Testis (tissue), 2 donors: ENCODE measurements at regions not wholly inside any gene's neighbourhood (a gene's known extent, or its start where the extent isn't known, plus 50 kb on each side); places are given as distances from the start of the nearest gene placed in this dataset.

Experiments used
- DNase-seq: peaks from one replicate; pipeline ENCODE4 v3.0.0-alpha.2; 2019
- H3K27ac ChIP-seq, 2 donors: fragments of 200-600 bp; sonication (generic); one replicate each; pipeline ENCODE4 v1.5.1; 2019
- H3K27me3 ChIP-seq: fragments of 200-600 bp; sonication (generic); one replicate; pipeline ENCODE4 v1.5.1; 2019
- H3K36me3 ChIP-seq: fragments of 200-600 bp; sonication (generic); one replicate; pipeline ENCODE4 v1.5.1; 2017; ENCODE audit warnings: low read depth; ENCODE audit errors: missing control alignments
- H3K4me1 ChIP-seq: fragments of 200-600 bp; sonication (generic); one replicate; pipeline ENCODE4 v1.5.1; 2019
- H3K4me3 ChIP-seq, 2 donors: fragments of 200-600 bp; sonication (generic); one replicate each; pipeline ENCODE4 v1.5.1; 2017 to 2019
- H3K9me3 ChIP-seq: fragments of 200-600 bp; sonication (generic); one replicate; pipeline ENCODE4 v1.5.1; 2017
- CTCF ChIP-seq, 3 experiments: fragments of 450-650 bp in 2 of 3; fragments of 200-600 bp in 1 of 3; sonication (generic) in 1 of 3; IDR thresholded peaks; one replicate each; pipeline ENCODE4 v1.5.1; 2016 to 2019; ENCODE audit warnings: antibody characterized with exemption in 3 of 3, mild to moderate bottlenecking in 2 of 3, moderate library complexity in 1 of 3
- POLR2A ChIP-seq: fragments of 450-650 bp; IDR thresholded peaks from one replicate; pipeline ENCODE4 v1.6.1; 2017; ENCODE audit warnings: antibody characterized with exemption, mild to moderate bottlenecking, moderate library complexity
- WGBS, 2 donors: methylation state at CpG; one replicate each; pipeline ENCODE4 v1.1.5; 2018; 5-methylcytosine and 5-hydroxymethylcytosine counted together
- intact Hi-C: fragments of 100-400 bp; cut with DNase I; formaldehyde crosslinking; loops from one replicate; pipeline ENCODE4 v1.15.1; 2023; ENCODE audit warnings: low total_unique reads

- intact Hi-C loops: no loop called here
- H3K9me3 ChIP-seq: no peaks in the 10 kb centered on the region
- no peak overlapping the region for H3K27ac ChIP-seq
- H3K4me3 ChIP-seq: no peak overlapping the region
- DNase-seq: no peak
- no peaks in the 10 kb centered on the region for H3K27me3 ChIP-seq
- TF ChIP-seq POLR2A (no peak), CTCF (IDR thresholded peaks at IDR 0.05) (no peak)
- WGBS, 2 donors: 83 to 91% methylated on average over 6 of the region's 6 CpGs
- no peaks in the 10 kb centered on the region for H3K4me1 ChIP-seq
- H3K36me3 ChIP-seq: no peaks in the 10 kb centered on the region
Observed at GRCh38 chr5:159412284-159413046, 82.2 kb upstream of the IL12B start.

GRCh38 chr5:159414021-159414420 lies 83.7 kb upstream of the IL12B start:
- intact Hi-C loops: no loop called here
- no peak for DNase-seq
- Histone ChIP-seq H3K36me3 (no peaks in the 10 kb centered on the region), H3K4me3 (no peak overlapping the region), H3K27me3 (no peaks in the 10 kb centered on the region), H3K27ac (no peak overlapping the region), H3K4me1 (no peaks in the 10 kb centered on the region), H3K9me3 (no peaks in the 10 kb centered on the region)
- TF ChIP-seq POLR2A: no peak
- no peak for TF ChIP-seq CTCF (IDR thresholded peaks at IDR 0.05)
- WGBS, 2 donors: 73 to 79% methylated on average over 2 of the region's 2 CpGs

GRCh38 chr5:159415301-159415937 lies 85.1 kb upstream of the IL12B start:
- WGBS, 2 donors: 16 to 26% methylated on average over 11 of the region's 11 CpGs
- Histone ChIP-seq H3K27me3 (no peaks in the 10 kb centered on the region), H3K27ac (no peak overlapping the region), H3K4me3 (no peak overlapping the region), H3K36me3 (no peaks in the 10 kb centered on the region), H3K9me3 (no peaks in the 10 kb centered on the region), H3K4me1 (no peaks in the 10 kb centered on the region)
- peak; percentile 31 for DNase-seq
- intact Hi-C loops: no loop called here
- TF ChIP-seq POLR2A: no peak
- TF ChIP-seq CTCF (IDR thresholded peaks at IDR 0.05): no peak

- Histone ChIP-seq H3K27ac (no peak overlapping the region), H3K27me3 (no peaks in the 10 kb centered on the region), H3K4me1 (no peaks in the 10 kb centered on the region), H3K36me3 (no peaks in the 10 kb centered on the region), H3K9me3 (no peaks in the 10 kb centered on the region), H3K4me3 (no peak overlapping the region)
- DNase-seq: no peak
- intact Hi-C loops: no loop called here
- WGBS, 2 donors: 77 to 85% methylated on average over 6 of the region's 6 CpGs
- no peak for TF ChIP-seq POLR2A
- TF ChIP-seq CTCF (IDR thresholded peaks at IDR 0.05): no peak
Observed at GRCh38 chr5:159416438-159416837, 86.2 kb upstream of the IL12B start.
